ENCODE measurements at regions not wholly inside any gene's neighbourhood (a gene's known extent, or its start where the extent isn't known, plus 50 kb on each side); places are given as distances from the start of the nearest gene placed in this dataset.

DNA sequence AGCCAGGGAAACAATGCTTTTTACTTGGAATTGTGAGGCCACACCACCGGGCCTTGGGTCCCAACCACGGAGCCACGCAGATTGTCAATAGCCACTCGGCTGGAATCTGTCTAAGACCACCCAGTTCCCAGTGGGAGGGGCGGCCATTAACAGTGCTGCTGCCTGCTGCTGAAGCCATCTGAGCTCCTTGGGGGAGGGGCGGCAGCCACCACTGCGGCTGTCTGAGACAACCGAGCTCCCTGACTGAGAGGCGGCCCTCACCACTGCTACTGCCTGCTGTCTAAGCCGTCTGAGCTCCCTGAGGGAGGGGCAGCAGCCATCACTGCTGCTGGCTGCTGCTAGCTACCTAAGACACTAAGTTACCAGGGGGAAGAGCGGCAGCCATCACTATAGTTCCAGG, 64.3 kb downstream of the DMRTA2 start:
- FAIRE-seq (no peak), DNase-seq (ENCODE audit: low read depth, low spot score) (no peak)
- Histone ChIP-seq H3K9me1 (ENCODE audit: control insufficient read depth, extremely low read depth, insufficient read depth, low read length) (no peaks in the 10 kb centered on the region), H3K36me3 (ENCODE audit: control insufficient read depth in 2 of 2, extremely low read depth in 1 of 2, insufficient read depth in 2 of 2, low read length in 2 of 2) (no peaks in the 10 kb centered on the region), H3K4me2 (ENCODE audit: control insufficient read depth, extremely low read depth, insufficient read depth, low read depth, low read length) (no peak overlapping the region), H3K4me1 (ENCODE audit: control insufficient read depth, extremely low read depth, insufficient read depth, low read length) (no peaks in the 10 kb centered on the region), H4K20me1 (ENCODE audit: control insufficient read depth, extremely low read depth, insufficient read depth, low read length) (no peaks in the 10 kb centered on the region), H3K27ac (ENCODE audit: control insufficient read depth, insufficient read depth, low read length) (no peak overlapping the region), H2AFZ (ENCODE audit: control insufficient read depth, low read length) (no peak overlapping the region), H3K27me3 (ENCODE audit: control insufficient read depth, extremely low read depth, insufficient read depth, low read length) (no peaks in the 10 kb centered on the region), H3K9me3 (ENCODE audit: control insufficient read depth, low read depth, low read length) (no peaks in the 10 kb centered on the region), H3K79me2 (ENCODE audit: control insufficient read depth, insufficient read depth, low read length) (no peaks in the 10 kb centered on the region), H3K9ac (ENCODE audit: control insufficient read depth, extremely low read depth, insufficient read depth, low read length) (no peak overlapping the region), H3K4me3 (ENCODE audit: control insufficient read depth in 2 of 3, extremely low read depth in 1 of 3, insufficient read depth in 2 of 3, low read depth in 1 of 3, low read length in 3 of 3) (no peak overlapping the region)
- no peak for TF ChIP-seq EZH2 (IDR thresholded peaks at IDR 0.05; ENCODE audit: low read length)
- TF ChIP-seq, protein P1, sequence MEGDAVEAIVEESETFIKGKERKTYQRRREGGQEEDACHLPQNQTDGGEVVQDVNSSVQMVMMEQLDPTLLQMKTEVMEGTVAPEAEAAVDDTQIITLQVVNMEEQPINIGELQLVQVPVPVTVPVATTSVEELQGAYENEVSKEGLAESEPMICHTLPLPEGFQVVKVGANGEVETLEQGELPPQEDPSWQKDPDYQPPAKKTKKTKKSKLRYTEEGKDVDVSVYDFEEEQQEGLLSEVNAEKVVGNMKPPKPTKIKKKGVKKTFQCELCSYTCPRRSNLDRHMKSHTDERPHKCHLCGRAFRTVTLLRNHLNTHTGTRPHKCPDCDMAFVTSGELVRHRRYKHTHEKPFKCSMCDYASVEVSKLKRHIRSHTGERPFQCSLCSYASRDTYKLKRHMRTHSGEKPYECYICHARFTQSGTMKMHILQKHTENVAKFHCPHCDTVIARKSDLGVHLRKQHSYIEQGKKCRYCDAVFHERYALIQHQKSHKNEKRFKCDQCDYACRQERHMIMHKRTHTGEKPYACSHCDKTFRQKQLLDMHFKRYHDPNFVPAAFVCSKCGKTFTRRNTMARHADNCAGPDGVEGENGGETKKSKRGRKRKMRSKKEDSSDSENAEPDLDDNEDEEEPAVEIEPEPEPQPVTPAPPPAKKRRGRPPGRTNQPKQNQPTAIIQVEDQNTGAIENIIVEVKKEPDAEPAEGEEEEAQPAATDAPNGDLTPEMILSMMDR (optimal IDR thresholded peaks at IDR 0.05 in 1 of 3, IDR thresholded peaks at IDR 0.05 in 1 of 3, conservative IDR thresholded peaks at IDR 0.05 in 1 of 3; ENCODE audit: extremely low read depth in 1 of 3, insufficient read depth in 2 of 3, low read length in 3 of 3): no peak
- dilution Hi-C loops (cut with MboI; ENCODE audit: extremely low pct_ligation_motif_present, low sequenced_read_pairs): no loop called here

DNA sequence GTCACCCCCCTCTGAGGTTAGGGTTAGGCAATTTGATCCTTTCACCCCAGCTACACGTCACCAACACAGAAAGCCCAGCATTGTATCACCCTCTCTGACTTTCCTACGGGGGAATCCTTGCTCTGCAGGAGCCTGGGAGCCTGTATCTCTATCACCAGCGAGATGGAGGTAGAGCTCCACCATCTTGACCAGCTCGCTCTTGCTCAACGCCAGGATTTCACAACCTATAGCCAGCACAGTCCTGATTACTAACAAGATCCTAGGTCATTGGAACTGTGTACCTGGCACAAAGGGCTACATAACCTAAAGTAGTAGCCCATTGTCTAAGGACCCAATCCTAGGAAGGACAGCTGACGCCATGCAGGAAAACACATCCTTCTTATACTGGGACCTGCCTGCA, 66.1 kb downstream of the DMRTA2 start:
- H3K27me3 ChIP-seq (ENCODE audit: control insufficient read depth, extremely low read depth, insufficient read depth, low read length): no peaks in the 10 kb centered on the region

More for the DNA sequence above, 66.1 kb downstream of the DMRTA2 start:
- H3K9me3 ChIP-seq (ENCODE audit: control insufficient read depth, low read depth, low read length): no peaks in the 10 kb centered on the region
- H3K4me3 ChIP-seq (ENCODE audit: control insufficient read depth in 2 of 3, extremely low read depth in 1 of 3, insufficient read depth in 2 of 3, low read depth in 1 of 3, low read length in 3 of 3): no peak overlapping the region
- no peaks in the 10 kb centered on the region for H3K79me2 ChIP-seq (ENCODE audit: control insufficient read depth, insufficient read depth, low read length)
- no peak overlapping the region for H2AFZ ChIP-seq (ENCODE audit: control insufficient read depth, low read length)
- no peaks in the 10 kb centered on the region for H3K36me3 ChIP-seq (ENCODE audit: control insufficient read depth in 2 of 2, extremely low read depth in 1 of 2, insufficient read depth in 2 of 2, low read length in 2 of 2)
- H3K9ac ChIP-seq (ENCODE audit: control insufficient read depth, extremely low read depth, insufficient read depth, low read length): no peak overlapping the region
- no peak overlapping the region for H3K27ac ChIP-seq (ENCODE audit: control insufficient read depth, insufficient read depth, low read length)
- TF ChIP-seq, protein P1 (optimal IDR thresholded peaks at IDR 0.05 in 1 of 3, IDR thresholded peaks at IDR 0.05 in 1 of 3, conservative IDR thresholded peaks at IDR 0.05 in 1 of 3; ENCODE audit: extremely low read depth in 1 of 3, insufficient read depth in 2 of 3, low read length in 3 of 3): no peak
- no peak for TF ChIP-seq EZH2 (IDR thresholded peaks at IDR 0.05; ENCODE audit: low read length)
- H3K4me2 ChIP-seq (ENCODE audit: control insufficient read depth, extremely low read depth, insufficient read depth, low read depth, low read length): no peak overlapping the region
- FAIRE-seq (no peak), DNase-seq (ENCODE audit: low read depth, low spot score) (no peak)
- no peaks in the 10 kb centered on the region for H4K20me1 ChIP-seq (ENCODE audit: control insufficient read depth, extremely low read depth, insufficient read depth, low read length)
- no peaks in the 10 kb centered on the region for H3K4me1 ChIP-seq (ENCODE audit: control insufficient read depth, extremely low read depth, insufficient read depth, low read length)
- dilution Hi-C loops (cut with MboI; ENCODE audit: extremely low pct_ligation_motif_present, low sequenced_read_pairs): no loop called here
- H3K9me1 ChIP-seq (ENCODE audit: control insufficient read depth, extremely low read depth, insufficient read depth, low read length): no peaks in the 10 kb centered on the region

Measured in keratinocyte (primary cell).